Islet of Langerhans (tissue), 1 donor: ENCODE measurements at regions not wholly inside any gene's neighbourhood (a gene's known extent, or its start where the extent isn't known, plus 50 kb on each side); places are given as distances from the start of the nearest gene placed in this dataset.
"Not testable (repeated sequence)": the region's sequence is repeated elsewhere in the genome, so short reads cannot be mapped to it uniquely, and the experiment has no call there.

ENCODE experiments used
- FAIRE-seq: peaks from one replicate; lab custom pipeline; 2011; peaks lifted over from hg19 to GRCh38; lab: Jason Lieb, UNC

DNA sequence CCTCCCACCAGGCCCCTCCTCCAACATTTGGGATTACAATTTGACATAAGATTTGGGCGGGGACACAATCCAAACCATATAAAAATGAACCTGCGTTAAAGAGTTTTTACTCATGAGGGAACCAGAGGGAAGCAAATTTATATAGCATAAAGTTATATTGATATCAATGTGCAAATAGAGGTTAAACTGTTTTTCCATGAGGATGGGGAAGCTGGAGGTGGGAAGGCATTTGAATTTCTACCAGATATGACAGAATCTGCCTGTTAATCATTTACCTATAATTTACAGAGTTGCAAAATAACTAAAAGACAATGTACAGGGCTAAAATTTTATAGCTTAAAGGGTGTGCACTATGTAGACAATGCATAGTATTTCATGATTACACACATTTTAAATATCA lies 322.0 kb upstream of the FKBP1C start:
- FAIRE-seq, result no peak

DNA sequence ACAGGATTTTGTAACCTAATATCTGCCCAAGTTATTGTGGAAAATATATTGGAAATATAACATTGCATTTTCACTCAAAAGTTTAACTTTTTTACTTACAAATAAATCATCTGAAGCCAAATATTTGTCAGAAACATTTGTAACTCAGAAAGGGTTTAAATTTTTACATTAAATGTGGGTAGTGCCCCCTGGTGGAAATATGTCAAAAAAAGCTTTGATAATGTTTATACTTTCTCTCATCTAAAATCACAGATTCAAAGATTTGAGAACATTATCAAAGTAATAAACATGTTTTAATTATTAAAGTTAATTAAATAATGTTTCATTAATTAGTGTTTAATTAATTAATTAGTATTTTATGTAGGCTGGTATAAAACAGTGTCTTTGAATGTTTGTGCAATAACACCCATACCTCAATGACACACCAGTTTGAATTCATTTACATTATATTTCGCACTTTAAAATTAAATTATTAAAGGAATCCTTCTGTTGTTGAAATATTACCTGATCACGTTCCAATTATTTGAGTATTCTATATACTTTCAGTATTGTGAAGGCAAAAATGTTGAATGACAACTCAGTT lies 320.1 kb upstream of the FKBP1C start:
- FAIRE-seq, result peak; percentile 78

DNA sequence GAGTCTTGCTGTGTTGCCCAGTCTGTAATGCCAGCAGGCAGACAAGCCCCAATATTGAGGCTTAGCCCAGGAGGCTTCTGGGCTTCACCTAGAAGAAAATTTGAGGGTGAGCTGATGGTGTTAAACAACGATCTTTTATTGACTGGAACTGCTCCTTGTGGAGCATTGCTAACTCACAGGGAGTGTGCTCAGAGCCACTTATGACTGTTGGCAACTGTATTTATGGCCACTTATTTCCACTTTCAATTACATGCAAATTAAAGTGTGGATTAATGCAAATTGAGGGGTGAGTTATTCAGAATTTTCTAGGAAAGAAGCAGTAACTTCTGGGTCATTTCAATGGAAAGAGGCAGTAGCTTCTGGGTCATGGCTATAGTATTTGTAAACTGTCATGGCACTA lies 317.2 kb upstream of the FKBP1C start:
- FAIRE-seq, result no peak

DNA sequence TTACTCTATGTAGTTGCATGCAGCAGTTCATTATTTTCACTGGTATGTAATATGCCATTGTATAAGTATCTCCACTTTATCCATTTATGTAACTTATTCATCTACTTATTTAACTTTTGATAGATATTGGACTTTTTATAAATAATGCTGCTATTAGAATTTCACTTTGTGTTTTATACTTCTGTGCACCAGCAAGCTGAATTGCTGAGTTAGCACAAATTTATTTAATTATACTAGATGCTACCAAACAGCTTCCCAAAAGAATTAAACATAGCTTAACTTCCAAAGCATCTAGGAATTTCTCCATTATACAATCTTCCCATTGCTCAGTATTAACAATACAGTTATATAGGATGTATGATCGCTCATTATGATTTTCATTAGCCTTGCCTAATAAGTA lies 308.0 kb upstream of the FKBP1C start:
- no peak for FAIRE-seq

DNA sequence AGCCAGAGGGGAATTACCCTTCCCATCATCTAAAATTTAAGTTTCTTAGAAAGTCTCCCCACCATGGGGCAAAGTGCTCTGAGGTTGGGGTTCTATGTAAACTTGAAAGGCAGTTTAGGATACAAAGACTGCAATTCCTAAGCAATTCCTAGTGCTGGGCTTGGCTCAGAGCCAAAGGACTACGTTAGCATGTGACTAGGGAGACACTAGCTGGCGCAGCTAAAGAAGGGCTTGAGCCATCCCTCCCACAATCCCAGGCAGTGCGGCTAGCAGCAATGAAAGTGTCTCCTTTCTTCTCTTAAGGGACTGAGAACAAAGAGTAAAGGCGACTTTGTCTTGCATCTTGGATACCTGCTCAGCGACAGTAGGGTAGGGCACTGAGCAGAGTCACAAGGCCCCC lies 306.6 kb upstream of the FKBP1C start:
- FAIRE-seq, result no peak

DNA sequence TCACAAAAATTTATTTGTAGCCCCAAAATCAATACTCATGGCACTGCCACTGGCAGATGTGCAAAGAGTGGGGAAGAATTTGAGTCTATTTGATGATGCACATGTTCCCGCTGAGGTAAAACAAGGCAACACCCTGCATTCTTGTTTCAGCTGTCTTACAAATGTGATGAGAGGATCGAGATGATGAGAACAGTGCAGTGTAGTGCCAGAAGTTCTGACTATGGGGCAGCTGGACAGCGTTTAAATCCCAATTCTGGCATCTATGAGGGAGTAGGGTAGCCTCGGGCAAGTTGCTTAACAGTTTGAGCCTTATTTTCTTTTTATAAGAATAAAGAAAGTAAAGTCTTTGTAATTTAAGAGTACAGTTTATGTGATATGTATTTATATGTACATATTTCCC lies 296.7 kb upstream of the FKBP1C start:
- FAIRE-seq, result no peak

DNA sequence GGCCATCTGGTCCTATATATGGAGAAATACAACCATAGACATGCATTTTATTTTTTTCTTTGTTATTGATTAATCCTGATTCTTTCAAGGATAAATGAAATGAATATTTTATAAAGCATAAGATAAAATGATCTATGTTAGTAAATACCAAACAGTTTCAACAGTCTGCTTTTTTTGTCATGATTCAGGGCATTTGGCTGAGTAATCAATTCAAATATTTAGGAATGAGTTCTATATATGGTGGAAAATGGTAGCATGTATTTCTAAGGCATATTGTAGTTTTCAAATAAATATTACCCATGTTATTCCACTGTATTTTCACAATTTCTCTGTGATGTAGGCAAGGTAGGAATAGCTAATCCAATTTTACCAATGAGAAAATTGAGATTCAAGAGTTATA lies 287.5 kb upstream of the FKBP1C start:
- no peak for FAIRE-seq

DNA sequence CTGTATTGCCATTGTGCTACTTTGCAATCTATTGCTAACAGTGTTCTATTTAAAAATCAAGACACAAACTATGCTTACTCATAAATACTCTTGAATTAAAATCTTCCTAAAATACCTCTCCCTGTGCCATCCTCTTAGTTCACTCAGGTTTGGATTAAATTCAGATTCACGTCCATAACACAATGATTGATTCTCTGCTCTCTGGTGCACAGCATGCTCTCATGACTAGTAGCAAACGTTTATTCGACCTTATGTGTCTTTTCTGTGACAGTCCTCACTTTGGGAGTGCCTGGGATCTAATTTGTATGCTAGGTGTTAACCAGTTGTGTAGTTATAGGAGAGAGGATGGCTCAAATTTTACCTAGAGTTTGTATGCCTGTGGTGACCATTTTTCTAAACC lies 270.4 kb upstream of the FKBP1C start:
- FAIRE-seq, result no peak

DNA sequence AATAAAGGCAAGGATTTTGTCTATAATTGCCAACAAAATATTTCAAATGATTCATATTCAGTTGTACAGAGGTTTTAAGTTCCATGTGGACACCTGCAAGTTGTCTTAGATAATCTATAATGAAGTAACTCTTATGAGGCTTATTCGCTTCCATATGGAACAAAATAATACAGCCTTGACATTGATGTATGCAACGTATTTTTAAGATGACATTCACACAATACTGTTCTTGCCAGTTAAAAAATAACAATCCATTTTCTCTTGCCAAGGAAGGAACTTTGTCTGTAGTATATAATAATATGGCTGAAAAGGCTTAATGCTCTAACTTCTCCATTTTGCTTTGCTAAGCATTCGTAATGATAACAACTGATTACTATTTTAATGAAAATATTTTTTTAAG lies 269.3 kb upstream of the FKBP1C start:
- no peak for FAIRE-seq

DNA sequence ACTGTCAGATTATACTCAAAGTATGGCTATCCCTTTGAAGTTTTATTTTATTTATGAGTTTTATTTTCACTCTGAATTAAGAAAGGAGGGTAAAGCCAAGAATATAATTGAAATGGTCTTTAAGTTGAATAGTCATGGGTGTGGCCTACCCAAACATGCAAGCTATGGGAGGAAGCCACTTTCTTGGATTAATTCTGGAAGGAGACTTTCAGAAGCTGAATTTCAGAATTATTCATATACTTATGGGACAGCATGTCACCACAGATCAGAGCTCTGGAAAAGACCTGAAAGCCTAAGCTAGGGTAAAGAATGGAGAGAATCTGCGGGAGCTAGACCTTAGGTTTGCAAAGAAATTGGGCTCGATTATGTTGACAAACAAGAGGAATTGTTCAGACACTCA lies 242.4 kb upstream of the FKBP1C start:
- FAIRE-seq, result no peak

DNA sequence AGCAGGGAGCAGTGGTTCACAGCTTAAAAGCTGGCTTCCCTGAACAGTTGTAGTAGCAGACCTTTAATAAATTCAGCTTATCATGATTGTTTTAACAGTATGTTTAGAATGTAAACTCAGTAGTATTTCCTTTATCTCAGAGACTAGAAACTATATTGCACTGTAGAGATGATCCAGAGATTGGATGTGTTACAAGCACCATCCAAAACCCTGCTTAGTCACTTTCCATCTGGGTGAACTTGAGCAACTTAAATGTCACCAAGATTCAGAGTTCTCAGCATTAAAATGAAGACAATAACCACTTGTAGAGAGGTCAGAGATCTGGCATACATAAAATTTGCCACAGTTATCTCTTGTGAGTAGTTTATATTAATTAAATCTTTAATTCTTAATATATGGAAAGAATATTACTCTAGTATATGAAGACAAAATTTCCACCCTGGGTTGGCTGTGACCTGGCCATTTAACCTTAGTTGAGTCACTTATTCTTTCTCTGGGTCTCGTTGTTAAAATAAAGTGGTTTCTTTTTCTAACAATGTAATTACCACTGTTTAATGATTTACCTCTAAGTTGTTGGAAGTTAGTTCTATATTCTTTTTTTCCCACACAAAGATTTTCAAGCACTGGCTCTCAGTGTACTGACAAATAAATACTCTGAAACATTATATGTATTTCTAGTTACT lies 239.2 kb upstream of the FKBP1C start:
- FAIRE-seq, result no peak

DNA sequence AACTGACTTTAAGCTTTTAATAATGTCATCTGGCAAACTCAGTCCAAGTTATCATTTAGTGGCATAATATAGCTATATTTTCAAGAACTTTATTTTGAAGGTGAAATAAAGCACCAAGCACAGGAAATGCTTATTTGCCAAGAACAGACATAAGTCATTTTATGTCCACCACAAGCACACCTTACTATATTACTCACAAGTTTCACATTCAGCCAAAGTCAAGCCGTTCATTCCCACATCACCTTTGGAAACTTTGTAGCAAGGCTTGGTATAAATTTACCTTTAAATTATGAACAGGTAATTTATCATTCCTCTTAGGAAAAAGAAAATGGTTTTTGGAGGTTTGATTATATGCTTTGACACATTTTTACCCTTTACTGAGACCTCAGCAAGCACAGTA lies 236.8 kb upstream of the FKBP1C start:
- FAIRE-seq, result no peak

DNA sequence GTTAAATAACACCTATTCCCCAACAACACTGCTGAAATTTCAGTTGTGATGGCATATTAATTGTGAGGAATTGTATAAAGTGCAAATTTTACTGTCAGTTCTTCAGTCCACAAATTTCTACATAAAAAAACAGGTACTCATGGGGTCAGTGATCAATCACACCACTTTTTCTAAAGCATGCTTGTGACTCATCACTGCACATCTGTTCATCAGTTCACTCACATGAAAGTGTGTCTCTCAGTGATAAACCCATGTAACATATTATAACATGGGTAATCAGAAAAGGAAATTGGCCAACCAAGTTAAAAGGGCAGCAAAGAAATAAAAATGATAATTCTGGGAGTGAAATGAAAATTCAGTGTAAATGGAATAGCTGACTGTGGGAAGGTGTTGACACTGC lies 234.7 kb upstream of the FKBP1C start:
- no peak for FAIRE-seq

DNA sequence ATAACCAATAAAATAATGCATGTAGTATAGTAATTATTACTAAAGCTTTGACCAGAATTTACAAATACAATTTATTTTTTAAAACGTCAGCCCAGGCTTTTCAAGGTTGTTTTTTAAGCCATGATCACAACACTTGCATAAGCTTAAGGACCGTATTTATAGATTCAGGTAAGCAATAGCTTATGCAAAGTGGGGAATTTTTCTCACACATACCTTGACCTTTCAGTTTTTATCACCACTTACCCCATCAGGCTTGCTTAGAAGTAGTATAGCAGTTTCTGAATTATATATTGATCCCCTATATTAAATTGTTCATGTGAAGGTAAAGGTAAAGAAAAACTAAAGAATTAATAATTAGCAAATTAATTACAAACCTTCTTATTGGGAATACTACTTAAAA lies 232.3 kb upstream of the FKBP1C start:
- no peak for FAIRE-seq

DNA sequence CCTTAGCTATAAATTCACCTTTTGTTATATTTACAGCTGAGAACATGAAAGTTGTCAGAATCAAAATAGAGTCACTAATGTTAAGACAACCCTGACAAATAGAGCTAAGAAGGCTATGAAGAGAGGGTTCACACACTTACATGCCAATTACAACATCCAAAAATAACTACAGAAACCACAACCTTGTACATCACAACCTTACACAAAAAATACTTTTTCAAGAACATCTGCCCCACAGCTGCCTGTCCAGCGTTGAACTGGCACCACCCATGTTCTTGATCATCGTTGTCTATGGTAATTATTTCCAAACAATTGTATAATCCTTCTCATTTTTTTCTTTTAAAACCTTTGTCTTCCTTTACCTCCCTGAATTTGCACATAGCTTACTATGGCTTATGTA lies 231.2 kb upstream of the FKBP1C start:
- FAIRE-seq, result no peak

DNA sequence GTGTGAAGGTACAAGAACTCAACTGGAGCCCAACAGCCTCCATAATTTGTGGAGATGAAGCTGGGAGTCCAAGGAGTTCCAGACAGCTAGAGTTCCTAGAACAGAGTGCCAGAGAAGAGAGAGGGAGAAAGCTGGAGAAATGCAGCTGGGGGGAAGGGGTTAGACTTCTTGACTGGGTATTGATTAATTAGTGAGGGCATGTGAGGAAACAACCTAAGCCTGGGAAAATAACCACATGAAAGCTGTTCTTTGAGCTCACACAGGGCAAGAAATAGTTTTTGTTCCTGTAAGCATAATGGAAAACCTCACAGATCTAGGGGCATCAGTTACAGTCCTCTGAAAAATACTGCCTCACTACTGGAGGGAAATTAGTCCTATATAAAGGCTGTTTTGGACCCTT lies 230.5 kb upstream of the FKBP1C start:
- no peak for FAIRE-seq

DNA sequence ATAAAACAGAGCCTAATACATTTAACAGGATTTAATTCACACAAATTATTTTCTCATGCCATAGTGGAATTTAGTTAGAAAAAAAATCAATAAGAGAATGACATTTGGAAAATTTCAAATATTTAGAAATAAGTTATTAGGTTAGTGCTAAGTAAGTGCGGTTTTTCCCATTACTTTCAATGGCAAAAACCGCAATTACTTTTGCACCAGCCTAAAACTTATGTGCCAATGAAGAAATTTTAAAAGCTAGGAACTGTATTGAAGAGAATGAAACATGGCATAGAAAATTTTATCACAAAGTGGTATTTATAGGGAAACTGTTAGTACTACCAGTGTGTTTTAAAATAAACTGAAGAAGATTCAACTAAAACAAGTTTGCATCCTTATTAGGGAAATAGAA lies 228.3 kb upstream of the FKBP1C start:
- FAIRE-seq, result no peak

DNA sequence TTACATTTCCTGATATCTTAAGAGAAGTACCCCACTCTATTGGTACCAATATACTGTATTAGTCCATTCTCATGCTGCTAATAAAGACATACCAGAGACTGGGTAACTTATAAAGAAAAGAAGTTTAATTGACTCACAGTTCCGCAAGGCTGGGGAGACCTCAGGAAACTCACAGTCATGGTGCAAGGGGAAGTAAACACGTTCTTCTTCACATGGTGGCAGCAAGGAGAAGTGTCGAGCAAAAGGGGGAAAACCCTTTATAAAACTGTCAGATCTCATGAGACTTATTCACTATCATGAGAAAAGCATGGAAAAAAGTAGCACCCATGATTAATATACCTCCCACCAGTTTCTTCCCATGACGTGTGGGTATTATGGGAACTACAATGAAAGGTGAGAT lies 219.6 kb upstream of the FKBP1C start:
- FAIRE-seq, result not testable (repeated sequence)

DNA sequence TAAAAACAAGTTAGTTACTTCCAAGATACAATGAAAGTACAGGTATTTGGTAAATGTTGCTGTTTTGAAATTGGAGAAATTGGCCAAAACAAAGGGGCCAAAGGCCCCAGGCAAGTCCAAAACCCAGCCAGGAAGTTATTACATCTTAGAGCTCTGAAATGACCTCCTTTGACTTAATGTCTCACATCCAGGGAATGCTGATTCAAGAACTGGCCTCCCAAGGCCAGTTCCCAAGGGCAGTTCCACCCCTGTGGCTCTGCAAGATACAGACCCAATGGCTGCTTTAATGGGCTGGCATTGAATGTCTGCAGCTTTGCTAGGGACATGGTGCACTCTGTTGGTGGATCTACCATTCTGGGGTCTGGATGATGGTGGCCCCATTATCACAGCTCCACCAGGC lies 217.3 kb upstream of the FKBP1C start:
- FAIRE-seq, result no peak

DNA sequence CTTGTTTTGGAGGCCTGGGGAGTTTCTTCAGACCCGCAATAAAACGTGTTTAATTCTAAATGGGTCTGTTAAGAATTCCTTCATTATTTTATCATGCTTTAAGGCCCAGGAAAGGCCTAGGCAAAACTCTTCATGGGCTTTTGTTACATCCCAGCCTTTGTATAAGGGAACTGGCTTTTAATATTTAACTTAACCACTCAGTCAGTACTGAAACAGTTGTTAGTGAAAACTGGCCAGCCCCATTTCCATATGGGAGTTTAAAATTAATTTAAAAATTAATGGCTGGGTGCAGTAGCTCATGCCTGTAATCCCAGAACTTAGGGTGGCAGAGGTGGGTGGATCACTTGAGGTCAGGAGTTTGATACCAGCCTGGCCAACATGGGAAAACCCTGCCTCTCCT lies 213.2 kb upstream of the FKBP1C start:
- FAIRE-seq, result no peak

DNA sequence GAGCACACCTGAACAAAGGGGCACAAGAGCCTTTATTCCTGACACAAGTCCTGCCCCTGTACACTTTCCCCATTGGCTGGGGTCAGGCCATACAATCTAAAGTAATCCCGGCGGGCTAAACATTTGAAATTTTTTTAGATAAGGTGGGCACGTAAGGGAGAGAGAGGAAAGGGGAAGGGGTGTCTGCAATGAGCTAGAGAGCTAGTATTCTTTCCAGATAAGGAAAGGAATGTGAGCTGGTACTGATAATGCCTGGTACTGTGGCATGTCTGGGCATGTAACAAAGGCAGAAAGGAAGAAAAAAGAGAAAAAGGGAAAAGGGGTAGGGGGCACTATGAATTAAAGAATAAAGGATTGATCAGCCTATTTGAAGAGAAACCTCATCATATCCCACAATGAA lies 212.0 kb upstream of the FKBP1C start:
- FAIRE-seq, result not testable (repeated sequence)

DNA sequence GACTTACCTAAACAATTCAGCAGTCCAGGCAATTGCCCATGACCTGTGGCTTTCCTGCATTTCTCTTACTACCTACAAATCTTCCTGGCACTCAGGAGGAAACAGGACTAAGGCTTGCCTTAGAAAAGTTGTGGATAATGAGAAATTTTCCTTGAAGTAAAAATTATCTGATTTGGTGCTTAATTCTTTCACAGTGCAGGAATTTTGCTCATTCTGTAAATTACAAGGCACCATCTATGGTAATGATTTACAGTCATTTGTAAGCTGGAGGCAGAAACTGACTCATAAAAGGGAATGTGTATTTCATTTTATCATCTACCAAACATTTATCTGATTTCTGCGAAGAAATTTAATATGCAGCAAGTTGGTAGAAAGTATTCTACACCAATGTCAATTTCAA lies 211.5 kb upstream of the FKBP1C start:
- no peak for FAIRE-seq

DNA sequence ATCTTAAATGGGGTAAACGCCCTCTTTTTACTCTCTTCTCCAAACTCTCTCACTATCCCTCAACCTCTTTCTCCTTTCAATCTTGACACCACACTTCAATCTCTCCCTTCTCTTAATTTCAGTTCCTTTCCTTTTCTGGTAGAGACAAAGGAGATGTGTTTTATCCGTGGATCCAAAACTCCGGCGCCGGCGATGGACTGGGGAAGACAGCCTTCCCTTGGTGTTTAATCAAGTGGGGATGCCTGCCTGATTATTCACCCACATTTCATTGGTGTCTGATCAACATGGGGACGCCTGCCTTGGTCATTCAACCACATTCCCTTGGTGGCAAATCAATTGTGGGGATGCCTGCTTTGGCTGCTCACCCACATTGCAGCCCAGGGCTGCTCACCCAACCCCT lies 205.3 kb upstream of the FKBP1C start:
- not testable (repeated sequence) for FAIRE-seq

DNA sequence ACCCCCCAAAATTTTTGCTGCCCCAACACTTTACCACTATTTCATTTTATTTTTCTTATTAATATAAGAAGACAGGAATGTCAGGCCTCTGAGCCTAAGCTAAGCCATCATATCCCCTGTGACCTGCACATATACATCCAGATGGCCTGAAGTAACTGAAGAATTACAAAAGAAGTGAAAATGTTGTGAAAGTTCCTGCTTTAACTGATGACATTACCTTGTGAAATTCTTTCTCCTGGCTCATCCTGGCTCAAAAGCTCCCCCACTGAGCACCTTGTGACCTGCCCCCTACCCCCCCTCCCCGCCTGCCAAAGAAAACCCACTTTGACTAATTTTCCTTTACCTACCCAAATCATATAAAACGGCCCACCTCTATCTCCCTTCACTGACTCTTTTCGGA lies 200.3 kb upstream of the FKBP1C start:
- FAIRE-seq, result not testable (repeated sequence)

DNA sequence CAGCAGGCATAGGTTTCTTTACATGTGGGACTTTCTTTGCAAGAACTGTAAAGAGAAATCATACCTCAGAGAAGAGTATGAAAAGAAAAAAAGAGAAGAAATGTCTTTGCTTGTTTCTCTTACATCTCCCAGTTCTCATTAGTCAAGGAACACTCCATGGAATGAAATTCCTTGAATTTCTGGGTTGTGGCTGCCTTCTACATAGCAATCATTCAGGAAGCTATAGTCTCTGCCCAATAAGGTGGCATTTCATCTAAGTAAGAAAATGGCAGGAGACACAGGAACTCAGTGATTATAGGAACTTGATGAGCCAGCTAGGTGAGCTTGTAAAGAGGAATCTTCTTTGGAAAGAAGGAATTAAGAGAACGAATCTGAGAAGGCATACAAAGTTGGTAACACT lies 197.0 kb upstream of the FKBP1C start:
- no peak for FAIRE-seq
